ENCODE measurements at regions not wholly inside any gene's neighbourhood (a gene's known extent, or its start where the extent isn't known, plus 50 kb on each side); places are given as distances from the start of the nearest gene placed in this dataset.

DNA sequence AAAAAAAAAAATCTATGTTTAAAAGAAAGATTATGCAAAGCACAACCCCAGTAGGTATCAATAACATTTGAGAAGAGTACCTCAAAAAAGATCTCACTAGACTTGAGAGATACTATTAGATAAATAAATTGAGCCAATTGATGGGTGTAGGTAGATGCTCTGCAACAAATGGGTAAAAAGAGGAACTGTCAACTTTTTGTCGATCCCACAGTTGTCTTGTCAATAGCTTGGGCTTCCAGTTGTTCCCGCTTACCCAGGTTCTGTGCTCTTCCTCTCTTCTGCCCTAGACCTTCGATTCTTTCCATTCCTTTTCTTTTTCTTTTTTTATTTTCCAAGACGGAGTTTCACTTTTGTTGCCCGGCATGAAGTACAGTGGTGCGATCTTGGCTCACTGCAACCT is 226.9 kb downstream of the SOX4 start:
- H3K4me1 ChIP-seq (ENCODE audit: control insufficient read depth, insufficient read depth, low read length), result peaks cover 4% of the 10 kb centered on the region
- H3K27ac ChIP-seq (ENCODE audit: low read depth, low read length), result no peak overlapping the region
- DNase-seq, result no peak
- Mint-ChIP-seq H3K4me1 (peaks cover 28% of the 10 kb centered on the region), H3K27me3 (ENCODE audit: insufficient read depth) (no peaks in the 10 kb centered on the region), H3K27ac (no peak overlapping the region), H3K4me3 (no peak overlapping the region), H3K36me3 (ENCODE audit: low read depth) (peaks cover 22% of the 10 kb centered on the region), H3K9me3 (no peaks in the 10 kb centered on the region)
- peaks cover 40% of the 10 kb centered on the region for H3K36me3 ChIP-seq (ENCODE audit: control insufficient read depth, insufficient read depth, low read length)
- no peak overlapping the region for H3K9ac ChIP-seq (ENCODE audit: extremely low read depth, low read length, poor library complexity, severe bottlenecking)
- TF ChIP-seq, protein P1, sequence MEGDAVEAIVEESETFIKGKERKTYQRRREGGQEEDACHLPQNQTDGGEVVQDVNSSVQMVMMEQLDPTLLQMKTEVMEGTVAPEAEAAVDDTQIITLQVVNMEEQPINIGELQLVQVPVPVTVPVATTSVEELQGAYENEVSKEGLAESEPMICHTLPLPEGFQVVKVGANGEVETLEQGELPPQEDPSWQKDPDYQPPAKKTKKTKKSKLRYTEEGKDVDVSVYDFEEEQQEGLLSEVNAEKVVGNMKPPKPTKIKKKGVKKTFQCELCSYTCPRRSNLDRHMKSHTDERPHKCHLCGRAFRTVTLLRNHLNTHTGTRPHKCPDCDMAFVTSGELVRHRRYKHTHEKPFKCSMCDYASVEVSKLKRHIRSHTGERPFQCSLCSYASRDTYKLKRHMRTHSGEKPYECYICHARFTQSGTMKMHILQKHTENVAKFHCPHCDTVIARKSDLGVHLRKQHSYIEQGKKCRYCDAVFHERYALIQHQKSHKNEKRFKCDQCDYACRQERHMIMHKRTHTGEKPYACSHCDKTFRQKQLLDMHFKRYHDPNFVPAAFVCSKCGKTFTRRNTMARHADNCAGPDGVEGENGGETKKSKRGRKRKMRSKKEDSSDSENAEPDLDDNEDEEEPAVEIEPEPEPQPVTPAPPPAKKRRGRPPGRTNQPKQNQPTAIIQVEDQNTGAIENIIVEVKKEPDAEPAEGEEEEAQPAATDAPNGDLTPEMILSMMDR (conservative IDR thresholded peaks at IDR 0.05), result no peak
- H3K27me3 ChIP-seq (ENCODE audit: control insufficient read depth, insufficient read depth, low read length, poor library complexity, severe bottlenecking), result no peaks in the 10 kb centered on the region
- no peak overlapping the region for H3K4me3 ChIP-seq (ENCODE audit: low read length)
- H3K9me3 ChIP-seq (ENCODE audit: control insufficient read depth, low read length), result no peaks in the 10 kb centered on the region
- WGBS, 2 experiments (ENCODE audit: insufficient coverage in 1 of 2, insufficient read length in 1 of 2), result 92 to 97% methylated on average over 6 of the region's 6 CpGs

DNA sequence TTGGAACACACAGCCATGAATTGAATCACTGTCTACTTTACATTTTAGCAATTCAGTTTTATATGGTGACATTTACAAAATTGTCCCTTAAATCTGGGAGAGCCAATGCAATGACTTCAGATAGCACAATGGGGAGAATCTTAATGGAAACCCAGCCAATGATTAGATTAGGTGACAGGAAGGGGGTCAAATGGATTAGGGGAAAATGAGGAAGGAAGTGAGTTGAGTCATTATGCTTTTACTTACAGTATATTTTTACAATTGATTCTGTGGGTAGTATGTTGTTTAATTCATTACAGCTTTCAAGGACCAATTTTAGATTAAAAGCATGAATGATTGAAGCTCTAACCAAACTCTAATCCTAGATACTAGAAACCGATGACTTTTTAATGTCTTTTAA is 229.8 kb downstream of the SOX4 start:
- no peak for DNase-seq
- no peaks in the 10 kb centered on the region for H3K27me3 Mint-ChIP-seq (ENCODE audit: insufficient read depth)
- no peak overlapping the region for H3K27ac ChIP-seq (ENCODE audit: low read depth, low read length)
- WGBS, 2 experiments (ENCODE audit: insufficient coverage in 1 of 2, insufficient read length in 1 of 2), result no CpG with 5 or more reads among the region's 1 CpG
- H3K36me3 Mint-ChIP-seq (ENCODE audit: low read depth), result peaks cover 6% of the 10 kb centered on the region
- H3K27me3 ChIP-seq (ENCODE audit: control insufficient read depth, insufficient read depth, low read length, poor library complexity, severe bottlenecking), result no peaks in the 10 kb centered on the region
- H3K36me3 ChIP-seq (ENCODE audit: control insufficient read depth, insufficient read depth, low read length), result peaks cover 39% of the 10 kb centered on the region
- H3K4me3 Mint-ChIP-seq, result no peak overlapping the region
- no peak overlapping the region for H3K27ac Mint-ChIP-seq
- no peak overlapping the region for H3K9ac ChIP-seq (ENCODE audit: extremely low read depth, low read length, poor library complexity, severe bottlenecking)
- no peaks in the 10 kb centered on the region for H3K9me3 Mint-ChIP-seq
- TF ChIP-seq, protein P1 (conservative IDR thresholded peaks at IDR 0.05), result no peak
- peaks cover 8% of the 10 kb centered on the region for H3K4me1 ChIP-seq (ENCODE audit: control insufficient read depth, insufficient read depth, low read length)
- H3K4me3 ChIP-seq (ENCODE audit: low read length), result no peak overlapping the region
- peaks cover 46% of the 10 kb centered on the region for H3K4me1 Mint-ChIP-seq
- H3K9me3 ChIP-seq (ENCODE audit: control insufficient read depth, low read length), result no peaks in the 10 kb centered on the region

DNA sequence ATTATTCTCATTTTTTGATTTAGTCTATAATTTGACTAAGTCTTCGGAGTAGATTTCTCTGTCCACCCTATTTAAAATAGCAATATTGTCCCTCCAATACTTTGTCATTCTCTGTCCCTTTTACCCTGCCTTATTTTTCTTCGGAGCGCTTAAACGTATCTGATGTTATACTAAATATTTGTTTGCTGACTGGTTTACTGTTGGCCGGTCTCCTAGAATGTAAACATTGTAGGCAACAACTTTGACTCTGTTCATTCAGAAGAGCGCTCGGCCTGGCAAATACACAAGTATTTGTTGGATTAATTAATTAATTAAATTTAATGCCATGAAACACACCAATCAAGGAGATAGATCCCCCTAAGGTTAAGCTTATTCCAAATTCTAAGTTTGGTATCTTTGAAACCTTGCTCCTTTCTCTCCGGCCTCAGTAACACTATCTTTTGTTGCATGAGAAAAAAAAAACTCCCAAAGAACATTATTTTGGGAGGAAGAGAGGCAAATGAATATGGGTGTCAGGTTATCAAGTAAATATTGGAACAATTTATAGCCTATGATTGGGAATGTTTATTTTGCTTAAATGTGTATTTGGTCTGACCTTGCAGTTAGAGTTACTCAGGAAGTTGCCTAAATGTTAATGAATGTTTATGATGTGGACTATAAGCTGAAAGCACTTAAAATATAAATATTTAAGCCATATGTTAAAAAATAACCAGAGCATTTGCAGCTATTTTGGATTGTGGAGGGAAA is 231.1 kb downstream of the SOX4 start:
- H3K4me1 Mint-ChIP-seq, result peaks cover 58% of the 10 kb centered on the region
- TF ChIP-seq, protein P1 (conservative IDR thresholded peaks at IDR 0.05), result no peak
- H3K27me3 ChIP-seq (ENCODE audit: control insufficient read depth, insufficient read depth, low read length, poor library complexity, severe bottlenecking), result no peaks in the 10 kb centered on the region
- H3K27ac ChIP-seq (ENCODE audit: low read depth, low read length), result no peak overlapping the region
- no peak overlapping the region for H3K4me3 ChIP-seq (ENCODE audit: low read length)
- no peaks in the 10 kb centered on the region for H3K9me3 Mint-ChIP-seq
- H3K9me3 ChIP-seq (ENCODE audit: control insufficient read depth, low read length), result no peaks in the 10 kb centered on the region
- 94 to 100% methylated on average over 3 to 6 of the region's 8 CpGs for WGBS, 2 experiments (ENCODE audit: insufficient coverage in 1 of 2, insufficient read length in 1 of 2)
- H3K27me3 Mint-ChIP-seq (ENCODE audit: insufficient read depth), result no peaks in the 10 kb centered on the region
- peaks cover 35% of the 10 kb centered on the region for H3K36me3 ChIP-seq (ENCODE audit: control insufficient read depth, insufficient read depth, low read length)
- no peak overlapping the region for H3K4me3 Mint-ChIP-seq
- no peak overlapping the region for H3K9ac ChIP-seq (ENCODE audit: extremely low read depth, low read length, poor library complexity, severe bottlenecking)
- DNase-seq, result no peak
- peak overlapping the region; percentile 65 for H3K27ac Mint-ChIP-seq
- peaks cover 3% of the 10 kb centered on the region for H3K36me3 Mint-ChIP-seq (ENCODE audit: low read depth)
- H3K4me1 ChIP-seq (ENCODE audit: control insufficient read depth, insufficient read depth, low read length), result peaks cover 11% of the 10 kb centered on the region

Measured in endodermal cell (in vitro differentiated cells).